ENCODE measurements at regions not wholly inside any gene's neighbourhood (a gene's known extent, or its start where the extent isn't known, plus 50 kb on each side); places are given as distances from the start of the nearest gene placed in this dataset.

GRCh38 chr18:30088238-30089015 is 954.1 kb downstream of the DSC3 start:
- TF ChIP-seq BRCA1 (IDR thresholded peaks at IDR 0.05; ENCODE audit: low read depth, low read length) = no peak
- no peak for TF ChIP-seq HDAC6 (IDR thresholded peaks at IDR 0.05; ENCODE audit: low read depth, low read length)
- no peak for TF ChIP-seq YY1 (IDR thresholded peaks at IDR 0.05; ENCODE audit: low read depth, low read length)
- no peak for TF ChIP-seq CBX8 (IDR thresholded peaks at IDR 0.05; ENCODE audit: borderline replicate concordance, low read depth, low read length)
- TF ChIP-seq ATF3 (IDR thresholded peaks at IDR 0.05; ENCODE audit: insufficient read depth, low read depth, low read length) = no peak
- TF ChIP-seq MAX (IDR thresholded peaks at IDR 0.05) = no peak
- no peak for TF ChIP-seq CTCF (IDR thresholded peaks at IDR 0.05; ENCODE audit: control extremely low read depth in 1 of 3, insufficient read depth in 1 of 3, low read depth in 1 of 3, low read length in 3 of 3)
- TF ChIP-seq POLR2AphosphoS5 (IDR thresholded peaks at IDR 0.05; ENCODE audit: low read depth, low read length) = no peak
- no peak for TF ChIP-seq TCF12 (IDR thresholded peaks at IDR 0.05; ENCODE audit: low read depth, low read length)
- no peak for TF ChIP-seq EGR1 (IDR thresholded peaks at IDR 0.05; ENCODE audit: borderline replicate concordance, low read depth, low read length)
